Loucy (cell line): ENCODE measurements at regions not wholly inside any gene's neighbourhood (a gene's known extent, or its start where the extent isn't known, plus 50 kb on each side); places are given as distances from the start of the nearest gene placed in this dataset.

ENCODE experiments used
- H2AFZ ChIP-seq: fragments of 200-600 bp; sonication (generic); 2 replicates; pipeline ENCODE4 v1.6.0; 2016; ENCODE audit warnings: antibody characterized with exemption, mild to moderate bottlenecking, low read length, moderate library complexity
- H3F3A ChIP-seq: fragments of 200-600 bp; 2 replicates; pipeline ENCODE4 v1.6.0; 2016; ENCODE audit warnings: antibody characterized with exemption, low read depth, mild to moderate bottlenecking
- H3K27me3 ChIP-seq: fragments of 200-600 bp; sonication (generic); 2 replicates; pipeline ENCODE4 v1.6.1; 2014; ENCODE audit warnings: low read length, mild to moderate bottlenecking; ENCODE audit not compliant: insufficient read depth, poor library complexity, severe bottlenecking
- H3K36me3 ChIP-seq: fragments of 200-600 bp; sonication (generic); 2 replicates; pipeline ENCODE4 v1.6.1; 2016; ENCODE audit warnings: low read length; ENCODE audit not compliant: insufficient read depth
- H3K4me1 ChIP-seq: fragments of 200-600 bp; sonication (generic); 2 replicates; pipeline ENCODE4 v1.5.1; 2014; ENCODE audit warnings: low read length, mild to moderate bottlenecking; ENCODE audit not compliant: insufficient read depth, poor library complexity, severe bottlenecking
- H3K4me2 ChIP-seq: fragments of 200-600 bp; sonication (generic); 2 replicates; pipeline ENCODE4 v1.6.0; 2014; ENCODE audit warnings: antibody characterized with exemption, low read length, low read depth, mild to moderate bottlenecking; ENCODE audit not compliant: poor library complexity, severe bottlenecking
- H3K4me3 ChIP-seq: fragments of 200-600 bp; sonication (generic); 2 replicates; pipeline ENCODE4 v1.5.1; 2014; ENCODE audit warnings: low read length, mild to moderate bottlenecking, mixed read lengths; ENCODE audit not compliant: poor library complexity, severe bottlenecking
- H3K79me2 ChIP-seq: fragments of 200-600 bp; sonication (generic); 2 replicates; pipeline ENCODE4 v1.6.1; 2014; ENCODE audit warnings: low read length; ENCODE audit not compliant: insufficient read depth
- H3K9ac ChIP-seq: fragments of 200-600 bp; sonication (generic); 2 replicates; pipeline ENCODE4 v1.6.0; 2014; ENCODE audit warnings: mild to moderate bottlenecking, low read depth, low read length, moderate library complexity; ENCODE audit not compliant: poor library complexity, severe bottlenecking
- H3K9me2 ChIP-seq: fragments of 200-600 bp; sonication (generic); replicated peaks from 2 replicates; pipeline ENCODE4 v1.6.1; 2016; ENCODE audit warnings: low read depth, low read length, mixed read lengths
- H3K9me3 ChIP-seq: fragments of 200-600 bp; sonication (generic); 2 replicates; pipeline ENCODE4 v1.6.1; 2014; ENCODE audit warnings: mild to moderate bottlenecking, antibody characterized with exemption, low read length, low read depth; ENCODE audit not compliant: insufficient read depth
- H4K20me1 ChIP-seq: fragments of 200-600 bp; sonication (generic); 2 replicates; pipeline ENCODE4 v1.6.0; 2014; ENCODE audit warnings: antibody characterized with exemption, low read length, mild to moderate bottlenecking; ENCODE audit not compliant: insufficient read depth, poor library complexity, severe bottlenecking
- CTCF ChIP-seq: fragments of 200-600 bp; sonication (generic); conservative IDR thresholded peaks from 2 replicates; pipeline ENCODE4 v1.5.1; 2014; ENCODE audit warnings: mild to moderate bottlenecking, antibody characterized with exemption, low read length
- EZH2phosphoT487 ChIP-seq: fragments of 200-600 bp; IDR thresholded peaks from 2 replicates; pipeline ENCODE4 v1.6.1; 2018; ENCODE audit warnings: antibody characterized with exemption, mild to moderate bottlenecking, moderate library complexity, borderline replicate concordance

- H3K4me1 ChIP-seq, result peaks cover 49% of the 10 kb centered on the region
- no peak overlapping the region for H2AFZ ChIP-seq
- no peaks in the 10 kb centered on the region for H3K27me3 ChIP-seq
- H3K4me3 ChIP-seq, result peak overlapping the region; percentile 64
- peaks cover 15% of the 10 kb centered on the region for H3F3A ChIP-seq
- no peaks in the 10 kb centered on the region for H3K79me2 ChIP-seq
- H3K36me3 ChIP-seq, result no peaks in the 10 kb centered on the region
- H3K4me2 ChIP-seq, result peak overlapping the region; percentile 79
- H4K20me1 ChIP-seq, result no peaks in the 10 kb centered on the region
- H3K9ac ChIP-seq, result peak overlapping the region; percentile 71
- no peak for TF ChIP-seq CTCF
- no peak for TF ChIP-seq EZH2phosphoT487
- H3K9me2 ChIP-seq, result no peaks in the 10 kb centered on the region
- H3K9me3 ChIP-seq, result no peaks in the 10 kb centered on the region
Measured at GRCh38 chr13:105365021-105365550, 1170.4 kb downstream of the EFNB2 start.

- no peaks in the 10 kb centered on the region for H4K20me1 ChIP-seq
- H3K36me3 ChIP-seq, result no peaks in the 10 kb centered on the region
- H2AFZ ChIP-seq, result peak overlapping the region; percentile 74
- peak overlapping the region; percentile 71 for H3K9ac ChIP-seq
- H3F3A ChIP-seq, result peaks cover 15% of the 10 kb centered on the region
- no peaks in the 10 kb centered on the region for H3K27me3 ChIP-seq
- TF ChIP-seq CTCF (no peak), EZH2phosphoT487 (no peak)
- H3K4me1 ChIP-seq, result peaks cover 49% of the 10 kb centered on the region
- H3K4me3 ChIP-seq, result peak overlapping the region; percentile 64
- H3K4me2 ChIP-seq, result peak overlapping the region; percentile 79
- no peaks in the 10 kb centered on the region for H3K9me3 ChIP-seq
- H3K79me2 ChIP-seq, result no peaks in the 10 kb centered on the region
- no peaks in the 10 kb centered on the region for H3K9me2 ChIP-seq
Measured at GRCh38 chr13:105364191-105364590, 1171.3 kb downstream of the EFNB2 start.

- Histone ChIP-seq H3K4me1 (peaks cover 43% of the 10 kb centered on the region), H3K4me3 (peak overlapping the region; percentile 64), H3K79me2 (no peaks in the 10 kb centered on the region), H3F3A (peaks cover 15% of the 10 kb centered on the region), H3K9me2 (no peaks in the 10 kb centered on the region), H3K27me3 (no peaks in the 10 kb centered on the region), H3K9ac (peak overlapping the region; percentile 71), H3K9me3 (peaks cover 2% of the 10 kb centered on the region; the same call in 1 of the 2 replicates), H2AFZ (peak overlapping the region; percentile 74), H3K4me2 (peak overlapping the region; percentile 79), H3K36me3 (no peaks in the 10 kb centered on the region), H4K20me1 (no peaks in the 10 kb centered on the region)
- TF ChIP-seq CTCF (peak; percentile 34; the same call in 1 of the 2 replicates), EZH2phosphoT487 (no peak)
Measured at GRCh38 chr13:105363261-105364190, 1171.9 kb downstream of the EFNB2 start.
